ENCODE measurements at regions not wholly inside any gene's neighbourhood (a gene's known extent, or its start where the extent isn't known, plus 50 kb on each side); places are given as distances from the start of the nearest gene placed in this dataset. TPM values are rescaled to one million over a fixed set of nuclear protein-coding genes. Genes with fewer than 3 reads are reported as not detected.
"Not testable (repeated sequence)": the region's sequence is repeated elsewhere in the genome, so short reads cannot be mapped to it uniquely, and the experiment has no call there.

- no peak for DNase-seq (ENCODE audit: low read depth in 2 of 3, low spot score in 2 of 3)
These were observed 83.2 kb upstream of the TBX18 start for GRCh38 chr6:84847390-84848160.

- no peak for DNase-seq (ENCODE audit: low read depth in 2 of 3, low spot score in 2 of 3)
These were observed 78.2 kb upstream of the TBX18 start for GRCh38 chr6:84842525-84843166.

GRCh38 chr6:84837068-84837866 is 72.9 kb upstream of the TBX18 start:
- DNase-seq (ENCODE audit: low read depth in 2 of 3, low spot score in 2 of 3), result not testable (repeated sequence)

GRCh38 chr6:84836366-84836765 is 72.0 kb upstream of the TBX18 start:
- no peak for DNase-seq (ENCODE audit: low read depth in 2 of 3, low spot score in 2 of 3)

- DNase-seq (ENCODE audit: low read depth in 2 of 3, low spot score in 2 of 3), result no peak
These were observed 70.9 kb upstream of the TBX18 start for GRCh38 chr6:84835340-84835739.

GRCh38 chr6:84831924-84832323 is 67.5 kb upstream of the TBX18 start:
- DNase-seq (ENCODE audit: low read depth in 2 of 3, low spot score in 2 of 3), result not testable (repeated sequence)

GRCh38 chr6:84825461-84825860 is 61.1 kb upstream of the TBX18 start:
- no peak for DNase-seq (ENCODE audit: low read depth in 2 of 3, low spot score in 2 of 3)

GRCh38 chr6:84821314-84821713 is 56.9 kb upstream of the TBX18 start:
- DNase-seq (ENCODE audit: low read depth in 2 of 3, low spot score in 2 of 3), result not testable (repeated sequence)

- no peak for DNase-seq (ENCODE audit: low read depth in 2 of 3, low spot score in 2 of 3)
These were observed 52.3 kb upstream of the TBX18 start for GRCh38 chr6:84816741-84817140.

- DNase-seq (ENCODE audit: low read depth in 2 of 3, low spot score in 2 of 3), result no peak
These were observed 51.7 kb upstream of the TBX18 start for GRCh38 chr6:84815896-84816735.

Small RNA genes in the stretch of these regions (small RNA-seq; reads per million reads assigned to genes)
- gene AL109941.1, result not detected

Measured in hematopoietic multipotent progenitor cell (in vitro differentiated cells).